ENCODE measurements at regions not wholly inside any gene's neighbourhood (a gene's known extent, or its start where the extent isn't known, plus 50 kb on each side); places are given as distances from the start of the nearest gene placed in this dataset.

DNA sequence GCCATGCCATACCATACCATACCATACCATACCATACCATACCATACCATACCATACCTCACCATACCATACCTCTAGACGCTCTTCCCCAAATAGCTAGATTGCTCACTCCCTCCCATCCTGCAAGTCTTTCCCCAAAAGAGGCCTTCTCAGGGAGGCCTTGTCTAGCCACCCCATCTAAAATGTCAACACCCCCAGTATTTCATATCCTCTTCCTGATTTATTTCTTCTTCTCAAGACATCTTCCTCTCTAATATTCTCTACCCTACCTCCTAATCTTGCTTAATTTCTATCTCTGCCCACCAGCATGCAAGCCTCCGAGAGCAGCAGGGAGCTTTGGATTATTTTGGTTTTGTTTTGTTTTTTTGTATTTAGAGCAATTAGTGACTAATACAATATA lies 225.2 kb upstream of the RREB1 start:
- Mint-ChIP-seq H3K36me3 (peaks cover 1 to 5% of the 10 kb centered on the region in 2 donors), H3K27ac (peak overlapping the region; percentile 87 to 99 (median 99)), H3K4me1 (peaks cover 80% of the 10 kb centered on the region), H3K4me3 (peak overlapping the region in 1 of 2 donors; percentile 61), H3K9me3 (peaks cover 1 to 12% (median 8%) of the 10 kb centered on the region in 7 donors), H3K27me3 (ENCODE audit: low read depth in 3 of 3) (peaks cover 0 to 9% (median 0%) of the 10 kb centered on the region in 3 donors)
- no peaks in the 10 kb centered on the region for H3K27me3 ChIP-seq (ENCODE audit: control insufficient read depth in 2 of 2, insufficient read depth in 2 of 2, low read length in 2 of 2)
- H2AFZ ChIP-seq (ENCODE audit: insufficient read depth, low read depth, low read length, poor library complexity, severe bottlenecking): no peak overlapping the region
- H3K36me3 ChIP-seq (replicated peaks in 1 of 2; ENCODE audit: control insufficient read depth in 1 of 2, insufficient read depth in 2 of 2, low read length in 2 of 2): no peaks in the 10 kb centered on the region
- H3K4me1 ChIP-seq (ENCODE audit: control insufficient read depth in 1 of 2, insufficient read depth in 2 of 2, low read length in 2 of 2): peaks cover 84 to 89% of the 10 kb centered on the region in 2 donors
- no peaks in the 10 kb centered on the region for H4K20me1 ChIP-seq (ENCODE audit: insufficient read depth, low read length)
- peak overlapping the region; percentile 95 to 100 for H3K27ac ChIP-seq (ENCODE audit: low read depth in 1 of 2, low read length in 2 of 2)
- peaks cover 25% of the 10 kb centered on the region for H3K79me2 ChIP-seq (ENCODE audit: insufficient read depth, low read length)
- TF ChIP-seq, protein P1, sequence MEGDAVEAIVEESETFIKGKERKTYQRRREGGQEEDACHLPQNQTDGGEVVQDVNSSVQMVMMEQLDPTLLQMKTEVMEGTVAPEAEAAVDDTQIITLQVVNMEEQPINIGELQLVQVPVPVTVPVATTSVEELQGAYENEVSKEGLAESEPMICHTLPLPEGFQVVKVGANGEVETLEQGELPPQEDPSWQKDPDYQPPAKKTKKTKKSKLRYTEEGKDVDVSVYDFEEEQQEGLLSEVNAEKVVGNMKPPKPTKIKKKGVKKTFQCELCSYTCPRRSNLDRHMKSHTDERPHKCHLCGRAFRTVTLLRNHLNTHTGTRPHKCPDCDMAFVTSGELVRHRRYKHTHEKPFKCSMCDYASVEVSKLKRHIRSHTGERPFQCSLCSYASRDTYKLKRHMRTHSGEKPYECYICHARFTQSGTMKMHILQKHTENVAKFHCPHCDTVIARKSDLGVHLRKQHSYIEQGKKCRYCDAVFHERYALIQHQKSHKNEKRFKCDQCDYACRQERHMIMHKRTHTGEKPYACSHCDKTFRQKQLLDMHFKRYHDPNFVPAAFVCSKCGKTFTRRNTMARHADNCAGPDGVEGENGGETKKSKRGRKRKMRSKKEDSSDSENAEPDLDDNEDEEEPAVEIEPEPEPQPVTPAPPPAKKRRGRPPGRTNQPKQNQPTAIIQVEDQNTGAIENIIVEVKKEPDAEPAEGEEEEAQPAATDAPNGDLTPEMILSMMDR (IDR thresholded peaks at IDR 0.05): no peak
- intact Hi-C loops (cut with micrococcal nuclease): loop anchor here in 1 of 2 donors (10.0 kb wide), 1 partner anchor 68 kb away; no protein-coding TSS in a partner anchor
- DNase-seq: peak in 1 of 3 donors; percentile 42
- H3K4me2 ChIP-seq (replicated peaks; ENCODE audit: extremely low read depth, low read length, poor library complexity, severe bottlenecking): no peak overlapping the region
- H3K4me3 ChIP-seq (replicated peaks in 1 of 3; ENCODE audit: low read depth in 2 of 3, low read length in 3 of 3): peak overlapping the region in 1 of 3 experiments; percentile 2
- H3K9me3 ChIP-seq (replicated peaks in 1 of 2; ENCODE audit: control insufficient read depth in 1 of 2, insufficient read depth in 1 of 2, low read length in 2 of 2): peaks cover 0 to 3% of the 10 kb centered on the region in 2 donors
- WGBS (ENCODE audit: insufficient coverage): 23% methylated on average over 1 of the region's 2 CpGs
- H3K9ac ChIP-seq (ENCODE audit: insufficient read depth, low read length, poor library complexity, severe bottlenecking): no peak overlapping the region

DNA sequence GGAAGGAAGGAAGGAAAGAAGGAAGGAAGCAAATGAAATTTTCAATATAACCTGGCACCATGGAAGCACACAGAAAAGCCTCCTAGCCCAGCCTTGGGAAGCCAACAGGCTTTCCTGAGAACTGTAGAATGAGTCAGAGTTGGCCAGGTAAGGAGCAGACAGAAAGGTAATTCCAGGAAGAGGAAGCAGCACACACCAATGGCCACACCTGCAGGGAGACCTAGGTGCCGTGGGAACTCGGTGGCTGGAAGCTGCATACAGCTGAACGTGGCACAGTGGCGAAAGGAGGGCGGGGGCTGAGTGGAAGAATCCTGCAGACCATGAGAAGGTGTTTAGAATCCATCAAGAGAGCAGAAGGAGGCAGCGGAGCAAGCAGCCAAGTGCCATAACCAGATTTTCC lies 224.8 kb upstream of the RREB1 start:
- H3K9me3 Mint-ChIP-seq: peaks cover 1 to 12% (median 8%) of the 10 kb centered on the region in 7 donors
- WGBS (ENCODE audit: insufficient coverage): 88% methylated on average over 5 of the region's 6 CpGs

More for the DNA sequence above, 224.8 kb upstream of the RREB1 start:
- peak overlapping the region; percentile 96 to 99 (median 99) for H3K27ac Mint-ChIP-seq
- Histone ChIP-seq H3K27ac (ENCODE audit: low read depth in 1 of 2, low read length in 2 of 2) (peak overlapping the region; percentile 95 to 100), H4K20me1 (ENCODE audit: insufficient read depth, low read length) (no peaks in the 10 kb centered on the region), H3K9ac (ENCODE audit: insufficient read depth, low read length, poor library complexity, severe bottlenecking) (no peak overlapping the region), H2AFZ (ENCODE audit: insufficient read depth, low read depth, low read length, poor library complexity, severe bottlenecking) (no peak overlapping the region), H3K4me3 (replicated peaks in 1 of 3; ENCODE audit: low read depth in 2 of 3, low read length in 3 of 3) (no peak overlapping the region), H3K4me2 (replicated peaks; ENCODE audit: extremely low read depth, low read length, poor library complexity, severe bottlenecking) (no peak overlapping the region), H3K36me3 (replicated peaks in 1 of 2; ENCODE audit: control insufficient read depth in 1 of 2, insufficient read depth in 2 of 2, low read length in 2 of 2) (no peaks in the 10 kb centered on the region), H3K9me3 (replicated peaks in 1 of 2; ENCODE audit: control insufficient read depth in 1 of 2, insufficient read depth in 1 of 2, low read length in 2 of 2) (peaks cover 0 to 3% of the 10 kb centered on the region in 2 donors), H3K79me2 (ENCODE audit: insufficient read depth, low read length) (peaks cover 28% of the 10 kb centered on the region), H3K4me1 (ENCODE audit: control insufficient read depth in 1 of 2, insufficient read depth in 2 of 2, low read length in 2 of 2) (peaks cover 85 to 93% of the 10 kb centered on the region in 2 donors), H3K27me3 (ENCODE audit: control insufficient read depth in 2 of 2, insufficient read depth in 2 of 2, low read length in 2 of 2) (no peaks in the 10 kb centered on the region)
- peaks cover 83% of the 10 kb centered on the region for H3K4me1 Mint-ChIP-seq
- intact Hi-C loops (cut with micrococcal nuclease): loop anchor here in 1 of 2 donors (10.0 kb wide), 1 partner anchor 68 kb away; no protein-coding TSS in a partner anchor
- no peak for DNase-seq
- H3K4me3 Mint-ChIP-seq: no peak overlapping the region
- peaks cover 1 to 5% of the 10 kb centered on the region in 2 donors for H3K36me3 Mint-ChIP-seq
- H3K27me3 Mint-ChIP-seq (ENCODE audit: low read depth in 3 of 3): peaks cover 0 to 9% (median 0%) of the 10 kb centered on the region in 3 donors
- TF ChIP-seq, protein P1 (IDR thresholded peaks at IDR 0.05): no peak

Measured in CD14-positive monocyte (primary cell).